ENCODE measurements at regions not wholly inside any gene's neighbourhood (a gene's known extent, or its start where the extent isn't known, plus 50 kb on each side); places are given as distances from the start of the nearest gene placed in this dataset.
"Not testable (repeated sequence)": the region's sequence is repeated elsewhere in the genome, so short reads cannot be mapped to it uniquely, and the experiment has no call there.

- DNase-seq = not testable (repeated sequence)
Measured at GRCh38 chr16:29274055-29275035, 132.2 kb downstream of the NPIPB11 start.

- not testable (repeated sequence) for DNase-seq
Measured at GRCh38 chr16:29273298-29274054, 133.0 kb downstream of the NPIPB11 start.

- peak; percentile 17 for DNase-seq
Measured at GRCh38 chr16:29271721-29272675, 134.5 kb downstream of the NPIPB11 start.

DNA sequence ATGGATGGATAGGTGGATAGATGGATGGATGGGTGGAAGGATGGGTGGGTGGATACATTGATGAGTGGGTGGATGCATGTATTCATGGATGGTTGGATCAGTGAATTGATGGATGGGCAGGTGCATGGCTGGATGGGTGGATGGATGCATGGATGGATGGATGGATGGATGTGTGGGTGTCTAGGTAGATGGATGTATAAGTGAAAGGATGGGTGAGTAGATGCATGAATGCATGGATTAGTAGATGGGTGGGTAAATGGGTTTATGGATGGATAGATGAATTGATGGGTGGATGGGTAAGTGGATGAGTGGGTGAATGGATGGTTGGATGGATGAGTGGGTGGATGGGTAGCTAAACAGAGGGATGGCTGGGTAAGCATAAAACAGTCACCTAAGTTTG is 135.6 kb downstream of the NPIPB11 start:
- DNase-seq = not testable (repeated sequence)

GRCh38 chr16:29270033-29270432 is 136.5 kb downstream of the NPIPB11 start:
- DNase-seq = not testable (repeated sequence)

DNA sequence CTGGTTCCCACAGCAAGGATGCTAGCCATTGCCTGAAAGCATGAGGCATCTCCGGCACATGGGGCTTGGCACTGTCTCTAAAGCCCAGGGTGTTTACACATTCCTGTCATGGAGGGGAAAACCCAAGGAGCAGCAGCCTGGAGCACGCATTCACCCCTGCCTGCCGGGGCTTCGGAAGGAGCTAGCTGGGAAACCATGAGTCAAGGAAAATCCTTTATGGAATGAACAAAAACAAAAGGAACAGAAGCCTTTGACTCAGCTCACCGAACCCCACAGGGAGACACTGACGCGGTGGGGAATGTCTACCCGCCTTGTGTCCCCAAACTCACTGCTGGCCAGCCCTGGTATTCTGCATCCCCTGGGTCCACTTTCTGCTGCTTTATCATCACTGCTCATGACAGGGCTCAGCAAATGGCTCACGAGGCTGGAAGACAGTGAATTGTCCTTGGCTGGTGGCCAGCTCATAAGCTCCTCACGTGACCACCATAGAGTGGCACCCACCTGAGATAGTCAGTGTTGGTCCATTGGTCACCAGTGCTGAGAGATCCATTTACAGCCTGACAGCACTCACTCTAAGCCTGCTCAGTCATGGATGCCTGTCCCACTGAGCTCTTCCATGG is 137.2 kb downstream of the NPIPB11 start:
- not testable (repeated sequence) for DNase-seq

DNA sequence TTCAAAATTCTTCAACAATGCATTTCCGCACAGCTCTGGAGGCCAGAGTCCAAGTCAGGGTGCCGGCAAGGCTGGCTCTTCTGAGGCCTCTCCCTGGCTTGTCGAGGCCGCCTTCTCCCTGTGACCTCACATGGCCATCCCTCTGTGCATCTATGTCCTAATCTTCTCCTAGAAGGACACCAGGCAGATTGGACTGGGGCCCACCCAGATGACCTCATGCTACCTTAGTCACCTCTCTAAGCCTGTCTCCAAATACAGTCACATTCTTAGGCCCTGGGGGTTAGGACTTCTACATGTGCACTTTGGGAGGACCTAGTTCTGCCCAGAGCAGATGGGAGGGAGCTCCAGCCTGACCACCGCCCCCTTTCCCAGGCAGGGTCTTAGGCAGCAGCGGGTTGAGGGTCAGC is 137.7 kb downstream of the NPIPB11 start:
- DNase-seq = not testable (repeated sequence)

- not testable (repeated sequence) for DNase-seq
Measured at GRCh38 chr16:29268348-29268747, 138.2 kb downstream of the NPIPB11 start.

DNA sequence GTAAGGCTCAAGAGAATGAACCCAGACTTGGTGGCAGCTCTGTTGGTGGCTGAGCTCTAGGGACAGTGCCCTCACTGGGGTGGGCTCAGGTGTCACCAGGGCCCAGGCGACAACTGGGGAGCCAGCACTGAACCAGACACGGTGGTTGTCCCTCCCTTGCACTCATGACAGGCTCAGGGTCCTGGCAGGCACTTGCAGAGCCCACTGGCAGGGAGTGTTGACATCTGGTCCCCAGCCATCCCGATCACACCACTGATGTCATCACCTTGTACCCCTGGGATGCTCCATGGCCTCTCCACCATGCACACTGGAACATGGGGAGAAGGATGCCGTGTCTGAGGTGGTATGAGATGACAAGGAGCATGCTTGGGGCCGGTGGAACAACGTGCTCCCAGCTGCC is 138.6 kb downstream of the NPIPB11 start:
- not testable (repeated sequence) for DNase-seq

DNA sequence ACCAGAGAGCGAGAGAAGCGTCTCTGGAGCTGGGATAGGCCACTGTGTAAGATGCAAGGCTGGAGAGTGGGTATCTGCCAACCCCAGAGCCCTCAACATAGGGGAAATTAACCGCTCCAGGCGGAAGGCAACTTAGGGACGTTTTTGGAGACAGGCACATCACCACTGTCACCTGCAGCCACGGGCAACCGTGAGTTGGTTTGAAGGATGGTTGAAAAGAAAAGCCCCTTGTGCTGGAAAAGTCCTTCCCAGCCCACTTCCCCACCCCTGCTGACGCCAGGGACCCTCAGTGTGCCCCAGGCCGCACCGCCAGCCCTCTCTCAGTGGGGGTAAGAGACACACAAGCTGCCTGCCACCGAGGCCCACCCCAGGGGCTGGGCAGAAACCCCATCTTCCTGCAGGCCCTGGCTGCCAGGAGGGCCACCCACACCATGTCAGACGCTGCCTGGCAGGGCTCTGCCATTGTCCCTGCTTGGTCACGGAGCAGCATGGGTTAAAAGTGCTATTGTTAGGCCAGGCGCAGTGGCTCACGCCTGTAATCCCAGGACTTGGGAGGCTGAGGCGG is 139.4 kb downstream of the NPIPB11 start:
- not testable (repeated sequence) for DNase-seq

GRCh38 chr16:29266612-29267011 is 139.9 kb downstream of the NPIPB11 start:
- DNase-seq = not testable (repeated sequence)

GRCh38 chr16:29265255-29265853 is 141.2 kb downstream of the NPIPB11 start:
- not testable (repeated sequence) for DNase-seq

DNA sequence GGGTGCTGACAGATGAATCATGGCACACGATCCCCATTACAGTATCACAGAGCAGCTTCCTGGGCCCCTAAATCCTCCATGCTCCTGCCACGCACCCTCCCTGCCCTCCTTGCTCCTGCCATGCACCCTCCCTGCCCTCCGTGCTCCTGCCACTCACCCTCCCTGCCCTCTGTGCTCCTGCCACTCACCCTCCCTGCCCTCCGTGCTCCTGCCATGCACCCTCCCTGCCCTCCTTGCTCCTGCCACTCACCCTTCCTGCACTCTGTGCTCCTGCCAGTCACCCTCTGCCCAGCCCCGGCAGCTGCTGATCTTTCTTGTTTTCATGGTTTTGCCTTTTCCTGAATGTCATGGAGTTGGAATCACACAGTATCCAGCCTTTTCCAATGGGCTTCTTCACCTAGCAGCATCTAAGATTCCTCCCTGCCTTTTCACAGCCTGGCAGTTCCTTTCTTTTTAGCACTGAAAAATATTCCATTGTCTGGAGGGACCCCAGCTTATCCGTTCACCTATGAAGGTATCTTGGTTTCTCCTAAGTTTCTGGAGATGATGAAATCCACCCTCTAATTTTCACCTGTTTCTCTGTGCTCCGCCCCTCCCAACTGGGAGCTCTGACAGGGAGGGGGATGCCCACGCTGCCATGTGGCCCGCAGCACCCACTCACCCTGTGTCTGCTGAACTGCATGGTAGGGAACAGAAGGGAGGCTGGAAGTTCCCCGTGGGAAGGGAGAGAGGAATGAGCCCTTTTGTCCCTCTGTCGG is 142.3 kb downstream of the NPIPB11 start:
- DNase-seq = not testable (repeated sequence)

DNA sequence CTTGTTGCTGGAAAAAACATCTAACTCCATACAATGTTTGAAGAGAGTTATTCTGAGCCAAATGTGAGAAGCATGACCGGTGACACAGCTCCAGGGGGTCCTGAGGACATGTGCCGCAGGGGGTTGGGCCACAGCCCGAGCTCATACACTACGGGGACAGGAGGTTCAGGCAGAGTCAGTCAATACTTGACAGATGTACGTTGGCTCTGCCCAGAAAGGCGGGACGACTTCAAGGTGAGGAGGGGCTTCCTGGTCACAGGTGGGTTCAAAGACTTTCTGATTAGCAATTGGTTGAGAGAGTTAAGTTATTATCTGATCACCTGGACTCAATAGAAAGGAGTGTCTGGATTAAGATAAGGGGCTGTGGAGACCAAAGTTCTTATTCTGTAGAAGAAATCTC is 143.8 kb downstream of the NPIPB11 start:
- not testable (repeated sequence) for DNase-seq

DNA sequence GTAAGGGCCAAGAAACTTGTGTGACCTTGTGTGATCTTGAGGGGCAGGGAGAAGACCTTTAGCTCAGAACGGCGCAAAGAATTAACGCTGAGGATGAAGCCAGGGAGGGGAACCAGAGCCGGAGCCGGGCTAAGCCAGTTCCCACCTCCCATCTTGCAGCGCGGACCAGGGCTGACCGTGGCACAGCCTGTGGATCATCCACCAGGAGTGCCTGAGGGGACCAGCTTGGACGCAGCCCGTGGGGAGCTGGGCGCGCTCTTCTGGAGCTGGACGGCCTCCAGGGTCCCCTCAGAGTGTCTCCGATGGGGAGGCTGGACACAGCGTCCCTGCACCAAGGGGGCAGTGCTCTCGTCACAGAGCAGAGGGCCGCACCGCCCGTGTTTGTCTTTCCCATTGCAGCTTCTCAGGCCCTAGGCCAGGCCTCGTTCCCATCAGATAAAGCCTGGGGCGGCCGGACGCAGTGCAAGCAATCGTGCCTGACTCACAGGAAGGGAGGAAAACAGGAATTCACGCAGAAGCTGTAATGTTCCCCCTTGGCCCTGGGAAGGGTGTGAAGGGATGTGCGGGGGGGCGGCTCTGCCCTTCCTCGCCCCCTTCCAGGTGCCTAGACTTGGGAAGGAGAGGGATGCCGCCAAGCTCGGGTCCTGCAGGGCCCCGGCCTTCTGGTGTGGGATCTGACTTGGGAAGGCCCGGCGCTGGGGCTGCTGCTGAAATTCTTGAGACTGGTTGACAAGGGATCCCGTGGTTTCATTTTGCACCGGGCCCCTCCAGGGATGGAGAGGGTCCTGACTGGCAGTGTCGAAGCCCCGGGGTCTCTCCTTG is 144.9 kb downstream of the NPIPB11 start:
- DNase-seq = not testable (repeated sequence)

GRCh38 chr16:29260683-29261426 is 145.7 kb downstream of the NPIPB11 start:
- not testable (repeated sequence) for DNase-seq

DNA sequence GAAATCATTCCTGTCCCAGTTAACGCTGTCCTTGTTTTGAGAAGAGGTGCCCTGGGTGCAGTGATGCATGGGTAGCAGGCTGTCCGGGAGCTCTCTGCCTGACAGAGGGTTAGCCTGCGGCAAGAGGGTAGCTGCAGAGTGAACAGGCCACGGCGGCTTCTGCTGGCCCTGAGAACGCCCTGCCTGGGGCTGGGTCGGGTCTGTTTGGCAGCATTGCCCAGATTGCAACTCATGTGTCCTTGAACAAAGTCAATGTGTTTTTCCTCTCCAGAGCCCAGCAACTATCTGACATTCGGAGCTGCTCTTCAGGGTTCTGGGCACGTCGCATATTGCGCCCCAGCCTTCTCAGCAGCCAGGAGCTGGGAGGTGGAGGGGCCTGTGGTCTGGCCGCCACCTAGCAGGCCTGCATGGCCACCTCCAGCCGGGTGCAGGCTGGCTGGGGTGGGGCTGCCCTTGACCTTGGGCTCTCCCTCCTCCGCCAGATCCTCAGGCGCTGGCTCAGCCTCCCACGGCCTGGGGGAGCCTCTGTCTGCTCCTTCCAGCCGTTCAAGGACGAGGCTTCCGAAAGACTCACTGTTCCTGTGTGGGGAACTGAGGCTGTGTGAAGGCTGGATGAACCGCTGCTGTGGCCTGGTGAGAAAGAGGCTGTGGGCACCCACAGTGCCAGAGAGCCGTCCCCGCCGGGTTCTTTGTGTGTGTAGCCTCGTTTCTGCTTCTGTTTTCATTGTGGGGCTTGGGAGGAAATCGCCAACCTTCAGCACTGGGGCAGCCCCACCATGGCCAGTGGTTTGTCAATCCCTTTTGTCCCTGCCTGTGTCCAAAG is 146.7 kb downstream of the NPIPB11 start:
- not testable (repeated sequence) for DNase-seq
